ENCODE measurements at regions not wholly inside any gene's neighbourhood (a gene's known extent, or its start where the extent isn't known, plus 50 kb on each side); places are given as distances from the start of the nearest gene placed in this dataset.
"Not testable (repeated sequence)": the region's sequence is repeated elsewhere in the genome, so short reads cannot be mapped to it uniquely, and the experiment has no call there.

- no peak for DNase-seq
These were observed 344.8 kb upstream of the CCL2 start for GRCh38 chr17:33910200-33910857.

DNA sequence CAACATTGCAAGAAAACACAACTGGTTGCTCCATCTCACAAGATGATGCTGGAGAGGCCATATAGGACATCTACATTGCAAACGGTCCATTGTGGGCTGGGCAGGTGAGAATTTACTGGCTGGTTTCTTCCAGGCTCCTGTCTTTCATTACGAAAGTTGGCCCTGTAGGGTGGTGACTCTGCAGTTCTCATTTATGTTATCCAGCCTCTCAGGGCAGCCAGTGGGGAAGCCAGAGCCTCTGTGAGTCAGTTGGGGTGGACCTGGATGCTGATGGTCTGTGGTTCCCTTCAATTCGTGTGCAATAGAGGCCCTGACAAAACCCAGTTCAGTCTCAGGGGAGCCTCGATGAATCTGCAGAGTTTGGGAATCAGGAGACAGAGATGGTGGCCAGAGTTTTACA lies 341.0 kb upstream of the CCL2 start:
- DNase-seq = no peak

- no peak for DNase-seq
These were observed 332.1 kb upstream of the CCL2 start for GRCh38 chr17:33922971-33923370.

DNA sequence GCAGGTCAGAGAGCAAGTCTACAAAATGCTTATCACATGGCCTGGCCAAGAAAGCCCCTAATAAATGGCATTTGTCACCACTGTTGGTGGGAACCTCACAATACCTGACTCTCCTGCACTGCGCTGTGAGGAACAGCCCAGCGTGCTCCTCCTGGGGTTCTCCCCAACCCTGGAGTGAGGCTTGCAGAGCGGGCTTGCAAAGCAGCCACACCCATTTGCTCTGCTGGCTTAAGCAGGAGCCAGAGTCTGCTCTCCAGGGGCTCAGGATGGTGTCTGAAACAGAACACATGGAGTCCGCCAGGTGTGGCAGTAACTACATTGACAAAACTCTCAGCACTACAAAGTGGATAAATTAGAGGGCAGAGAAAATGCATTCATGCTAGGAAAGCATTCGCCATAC lies 331.0 kb upstream of the CCL2 start:
- DNase-seq = no peak

GRCh38 chr17:33925649-33926048 lies 329.4 kb upstream of the CCL2 start:
- DNase-seq = no peak

DNA sequence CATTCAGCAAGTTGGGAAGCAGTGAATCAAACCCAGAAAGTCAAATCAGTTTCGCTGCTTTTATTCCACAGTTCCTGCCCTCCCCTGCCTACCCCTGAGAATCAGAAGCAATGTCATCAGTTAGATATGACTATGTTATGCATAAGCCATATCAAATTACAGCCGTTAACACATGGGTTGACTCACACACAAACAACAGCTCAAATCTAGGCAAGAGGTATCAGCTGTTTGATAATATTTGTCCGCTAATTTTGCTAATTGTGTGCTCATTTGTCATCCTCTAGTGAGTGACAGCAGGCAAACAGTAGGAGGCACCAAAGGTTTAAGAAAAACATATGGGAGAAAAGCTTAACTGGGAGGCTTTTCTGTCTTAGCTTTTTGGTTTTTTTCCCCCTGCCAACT lies 327.4 kb upstream of the CCL2 start:
- no peak for DNase-seq

DNA sequence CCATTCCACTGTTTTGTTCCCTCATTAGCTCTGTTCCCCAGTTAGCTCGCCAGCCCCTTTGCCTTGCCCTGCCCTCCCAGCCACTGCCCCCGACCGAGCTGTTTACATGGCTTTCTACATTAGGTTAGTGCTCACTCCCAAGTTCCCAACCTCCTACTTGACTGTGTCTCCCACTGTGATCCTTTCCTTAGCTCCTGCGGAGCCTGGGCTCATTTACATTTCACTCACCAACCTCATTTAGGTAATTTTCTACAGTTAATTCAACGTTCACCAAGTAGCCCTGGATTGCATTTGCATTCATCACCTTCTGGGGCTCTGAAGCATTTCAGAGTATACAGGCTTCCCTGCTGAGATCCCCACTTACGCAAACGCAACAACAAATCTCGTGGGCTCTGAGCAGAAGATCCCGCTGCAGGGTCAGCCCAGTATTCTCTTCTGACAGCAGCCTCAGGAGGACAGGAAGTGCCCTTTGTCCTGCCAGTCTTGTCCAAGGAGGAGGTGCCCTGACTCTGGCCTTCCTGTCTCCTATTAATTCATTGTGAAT lies 325.8 kb upstream of the CCL2 start:
- no peak for DNase-seq

GRCh38 chr17:33931148-33931814 lies 323.8 kb upstream of the CCL2 start:
- not testable (repeated sequence) for DNase-seq

DNA sequence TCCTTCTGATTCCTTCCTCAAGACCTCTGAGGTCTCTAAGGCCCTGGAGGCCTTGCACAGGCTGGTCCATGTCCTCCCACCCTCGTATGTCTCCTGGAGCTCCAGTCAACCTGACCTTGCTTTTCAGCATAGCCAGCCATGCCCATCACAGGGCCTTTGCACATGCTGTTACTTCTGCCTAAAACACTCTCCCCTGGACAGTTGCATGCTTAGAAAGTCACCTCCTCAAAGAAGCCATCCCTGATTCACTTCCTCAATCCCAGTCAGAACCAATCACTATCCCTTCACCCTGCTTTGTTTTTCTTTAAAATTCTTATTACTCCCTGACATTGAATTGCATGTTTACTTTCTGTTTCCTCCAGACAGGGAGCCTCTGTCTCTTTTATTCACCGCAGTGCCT lies 322.1 kb upstream of the CCL2 start:
- DNase-seq = no peak

- DNase-seq = no peak
These were observed 321.5 kb upstream of the CCL2 start for GRCh38 chr17:33933576-33933975.

DNA sequence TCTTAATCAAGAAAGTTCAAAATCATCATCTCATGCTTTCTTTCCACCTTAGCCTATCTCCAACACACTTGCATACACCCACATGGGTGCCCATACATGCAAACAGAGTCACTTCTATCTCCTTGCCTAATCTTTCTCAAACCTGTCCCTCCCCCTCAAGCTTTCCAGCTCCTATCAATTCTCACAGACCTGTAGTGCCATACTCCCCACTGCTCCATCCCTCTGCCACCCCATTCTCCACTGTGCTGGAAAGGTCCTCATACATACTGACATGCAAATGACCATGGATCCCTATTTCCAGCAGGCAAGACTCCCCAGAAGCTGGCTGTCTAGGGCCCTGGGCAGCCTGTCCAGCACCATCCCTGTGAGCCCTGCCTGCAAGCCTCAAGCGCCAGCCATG lies 320.4 kb upstream of the CCL2 start:
- DNase-seq = no peak

- DNase-seq = no peak
These were observed 319.3 kb upstream of the CCL2 start for GRCh38 chr17:33935822-33936221.

DNA sequence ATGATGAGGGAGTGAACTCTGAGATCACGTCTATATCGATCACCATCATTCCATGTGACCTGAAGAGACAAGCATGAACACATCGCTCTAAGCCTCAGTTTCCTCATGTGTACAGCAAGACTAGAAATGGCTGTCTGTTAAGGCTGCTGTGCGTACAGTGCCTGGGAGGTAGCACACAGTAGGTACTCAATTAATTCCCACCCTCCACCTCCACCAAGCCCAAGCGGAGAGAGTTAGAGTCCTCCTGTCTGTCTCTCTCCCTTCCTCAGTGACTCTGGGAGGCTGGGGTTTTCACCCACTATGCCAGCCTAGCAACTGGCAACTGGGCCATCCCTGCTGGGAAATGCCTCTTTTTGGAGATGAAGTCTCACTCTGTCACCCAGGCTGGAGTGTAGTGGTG lies 318.3 kb upstream of the CCL2 start:
- DNase-seq = no peak

DNA sequence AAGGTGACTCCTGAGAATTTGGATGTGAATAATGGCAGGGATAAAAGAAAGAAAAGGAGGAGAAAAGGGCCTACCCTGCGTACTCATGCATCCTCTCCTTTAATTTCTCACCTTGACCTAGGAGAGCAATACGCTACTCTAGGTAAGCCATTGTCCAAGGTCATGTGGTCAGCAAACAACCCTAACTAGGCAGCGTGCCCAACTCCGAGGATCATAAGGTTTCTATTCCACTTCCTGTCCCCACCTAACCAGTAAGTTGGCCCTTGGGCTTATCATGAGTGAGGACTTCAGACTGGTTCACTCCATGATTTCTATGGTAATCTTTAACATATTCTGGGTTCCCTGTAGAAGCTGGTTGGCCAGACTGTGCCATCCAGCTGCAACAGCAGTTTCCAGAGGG lies 315.1 kb upstream of the CCL2 start:
- no peak for DNase-seq

- no peak for DNase-seq
These were observed 314.2 kb upstream of the CCL2 start for GRCh38 chr17:33940769-33941370.

DNA sequence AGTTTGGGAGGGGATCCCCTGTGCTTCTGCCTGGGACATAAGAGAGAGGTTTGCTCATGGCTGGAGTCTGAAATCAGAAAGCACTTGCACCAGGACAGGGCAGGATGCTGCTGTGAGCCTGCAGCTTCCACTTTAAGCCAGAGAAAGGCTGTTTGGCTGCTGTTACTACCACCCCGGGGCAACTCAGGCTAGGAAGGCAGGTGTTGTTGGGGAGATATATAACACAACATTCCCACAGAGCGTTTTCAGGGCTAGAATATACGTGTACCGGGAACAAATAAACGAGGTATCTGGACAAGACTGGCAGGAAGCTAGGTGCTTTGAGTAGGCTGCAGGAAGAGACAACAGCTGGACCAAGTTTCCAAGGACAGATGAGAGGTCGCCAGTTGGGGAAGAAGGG lies 313.3 kb upstream of the CCL2 start:
- DNase-seq = no peak

DNA sequence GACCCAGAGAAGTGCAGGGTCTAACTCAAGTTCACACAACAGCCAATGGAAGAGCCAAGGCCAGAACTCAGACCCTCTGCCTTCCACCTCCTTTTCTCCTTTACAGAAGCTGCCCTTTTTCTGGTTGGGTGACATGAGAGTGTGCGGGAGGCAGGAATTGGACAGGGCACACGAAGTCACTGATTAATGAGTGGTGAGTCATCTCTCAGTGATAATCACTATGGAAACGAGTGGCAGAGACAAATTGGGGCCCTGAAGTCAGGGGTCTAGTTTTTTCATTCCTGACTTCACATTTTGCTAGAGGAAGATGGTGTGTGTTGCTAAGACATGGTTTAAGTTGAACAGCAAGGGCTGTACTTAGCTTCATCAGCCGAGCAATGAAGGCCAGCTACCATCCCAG lies 312.7 kb upstream of the CCL2 start:
- no peak for DNase-seq

DNA sequence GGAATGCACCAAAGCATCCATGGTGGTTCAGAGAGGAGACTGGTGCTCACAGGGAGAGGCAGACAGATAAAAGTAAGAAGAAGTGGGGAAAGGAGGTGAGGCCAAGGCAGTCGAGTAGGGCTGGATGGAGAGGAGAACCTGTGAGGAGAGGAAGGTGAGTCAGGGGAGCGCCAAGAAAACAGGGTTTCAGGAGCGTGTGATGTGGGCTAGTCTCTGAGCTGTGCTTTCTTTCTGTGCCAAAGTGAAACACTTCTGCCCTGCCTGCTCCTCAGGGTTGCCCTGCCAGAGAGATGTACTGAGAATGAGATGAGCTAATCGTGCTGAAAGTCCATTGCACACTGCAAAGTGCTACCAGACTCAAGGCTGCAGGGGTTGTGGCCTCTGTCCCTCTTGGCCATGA lies 310.7 kb upstream of the CCL2 start:
- DNase-seq = no peak

DNA sequence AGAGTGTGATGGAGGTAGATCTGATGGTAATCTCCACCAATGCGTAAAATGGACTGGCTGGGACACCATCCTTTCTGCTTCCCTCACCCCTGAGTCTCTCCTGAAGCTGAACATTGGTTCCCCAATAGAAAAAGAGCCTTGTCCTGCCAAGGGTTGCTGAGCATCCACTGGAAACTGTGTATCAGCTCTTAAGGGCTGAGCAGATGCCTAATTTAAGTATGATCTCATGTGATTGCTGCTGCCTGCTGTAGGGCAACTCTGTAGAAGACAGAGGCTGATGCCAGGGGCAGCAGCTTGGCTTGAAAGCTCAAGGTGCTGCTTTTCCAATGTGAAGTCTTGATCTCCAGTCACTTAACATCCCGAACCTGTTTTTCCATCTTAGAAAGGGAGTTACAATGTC lies 310.3 kb upstream of the CCL2 start:
- no peak for DNase-seq

DNA sequence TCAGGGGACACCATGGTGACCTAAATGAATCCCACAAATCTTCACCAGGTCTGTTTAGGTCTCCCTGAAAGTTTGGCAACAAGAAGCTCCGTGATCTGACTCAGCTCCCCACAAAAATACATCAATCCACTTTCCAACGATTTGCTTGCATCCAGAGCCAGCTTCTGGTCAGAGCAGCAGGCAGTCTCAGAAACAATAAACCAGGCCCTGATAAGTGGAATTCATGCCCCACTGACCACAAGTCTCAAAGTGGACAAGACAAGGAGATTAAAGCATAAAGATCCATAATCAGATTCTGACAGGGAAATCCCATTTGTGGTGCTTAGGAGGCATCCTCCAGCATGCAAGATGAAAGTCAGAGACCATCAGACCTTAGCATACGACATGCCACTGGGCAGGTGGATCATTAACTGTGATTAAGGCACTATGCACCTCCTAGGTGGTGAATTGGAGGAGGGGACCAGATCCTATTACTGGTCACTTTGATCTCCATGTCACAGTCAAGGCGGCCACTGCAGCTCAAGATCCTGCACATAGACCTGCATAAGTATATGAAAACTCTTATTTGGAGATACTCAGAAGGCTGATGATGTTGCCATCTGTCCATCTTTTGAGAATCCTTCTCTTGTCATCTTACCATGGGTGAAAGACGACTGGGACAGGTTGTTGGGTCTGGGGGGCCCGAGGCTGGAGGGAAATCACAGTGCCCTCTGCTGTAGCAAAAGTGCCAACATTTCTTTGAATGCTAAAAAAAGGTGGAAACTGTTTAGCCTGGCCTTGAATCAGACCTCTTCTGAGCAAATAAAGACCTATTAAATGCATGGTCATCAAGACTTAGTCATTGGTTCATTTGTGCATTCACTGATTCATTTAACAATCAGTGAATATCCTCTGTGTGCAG lies 309.2 kb upstream of the CCL2 start:
- no peak for DNase-seq

GRCh38 chr17:33947762-33948161 lies 307.3 kb upstream of the CCL2 start:
- no peak for DNase-seq

DNA sequence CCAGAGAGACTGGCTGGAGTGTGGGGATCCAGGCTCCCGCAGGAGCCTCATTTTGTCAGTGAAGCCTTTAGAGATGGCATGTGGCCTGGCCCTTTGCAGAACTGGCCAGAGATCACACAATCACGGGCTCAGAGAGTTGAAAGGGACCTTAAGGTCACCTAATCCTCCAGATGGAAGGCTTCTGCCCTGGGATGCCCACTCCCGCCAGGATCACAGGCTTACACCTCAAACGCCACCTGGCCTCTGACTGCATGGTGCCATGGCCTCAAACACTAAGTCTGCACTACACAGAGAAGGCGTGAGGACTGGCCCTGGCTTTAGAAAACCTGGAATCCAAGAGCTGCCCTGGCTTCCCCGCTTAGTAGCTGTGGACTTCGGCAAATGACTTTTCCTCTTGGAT lies 306.8 kb upstream of the CCL2 start:
- no peak for DNase-seq

DNA sequence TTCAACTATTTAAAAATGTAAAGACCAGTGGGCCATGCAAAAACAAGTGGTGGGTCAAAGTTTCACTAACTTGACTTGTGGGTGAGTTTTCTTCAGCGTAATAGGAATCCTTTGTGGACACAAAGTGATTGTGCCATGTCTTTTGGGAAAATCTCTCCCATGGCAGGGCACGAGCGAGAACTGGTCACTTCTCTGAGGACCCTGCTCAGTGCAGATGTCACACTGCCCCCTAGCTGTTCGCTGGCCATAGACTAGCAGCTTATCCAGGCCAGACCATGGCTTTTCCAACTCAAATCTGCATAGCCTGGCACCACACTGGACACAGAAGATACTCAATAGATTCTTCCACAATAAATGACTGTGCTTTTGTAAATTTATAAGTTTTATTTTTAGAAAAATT lies 306.0 kb upstream of the CCL2 start:
- DNase-seq = no peak

Measured in T-helper 9 cell (primary cell).